Gastroesophageal sphincter (tissue), 3 donors: ENCODE measurements at regions not wholly inside any gene's neighbourhood (a gene's known extent, or its start where the extent isn't known, plus 50 kb on each side); places are given as distances from the start of the nearest gene placed in this dataset.

ENCODE experiments used
- EP300 ChIP-seq: sonication (generic); formaldehyde crosslinking; IDR thresholded peaks from one replicate; pipeline ENCODE4 v1.6.1; 2017; ENCODE audit warnings: antibody characterized with exemption, mild to moderate bottlenecking
- TF ChIP-seq, protein P1 (sequence below), 4 experiments: fragments of 200-600 bp in 2 of 4; fragments of 450-650 bp in 2 of 4; sonication (generic) in 1 of 4; IDR thresholded peaks; one replicate each; pipeline ENCODE4 v1.5.1; 2017 to 2019; ENCODE audit warnings: antibody characterized with exemption in 4 of 4, mild to moderate bottlenecking in 2 of 4, moderate library complexity in 2 of 4

DNA sequence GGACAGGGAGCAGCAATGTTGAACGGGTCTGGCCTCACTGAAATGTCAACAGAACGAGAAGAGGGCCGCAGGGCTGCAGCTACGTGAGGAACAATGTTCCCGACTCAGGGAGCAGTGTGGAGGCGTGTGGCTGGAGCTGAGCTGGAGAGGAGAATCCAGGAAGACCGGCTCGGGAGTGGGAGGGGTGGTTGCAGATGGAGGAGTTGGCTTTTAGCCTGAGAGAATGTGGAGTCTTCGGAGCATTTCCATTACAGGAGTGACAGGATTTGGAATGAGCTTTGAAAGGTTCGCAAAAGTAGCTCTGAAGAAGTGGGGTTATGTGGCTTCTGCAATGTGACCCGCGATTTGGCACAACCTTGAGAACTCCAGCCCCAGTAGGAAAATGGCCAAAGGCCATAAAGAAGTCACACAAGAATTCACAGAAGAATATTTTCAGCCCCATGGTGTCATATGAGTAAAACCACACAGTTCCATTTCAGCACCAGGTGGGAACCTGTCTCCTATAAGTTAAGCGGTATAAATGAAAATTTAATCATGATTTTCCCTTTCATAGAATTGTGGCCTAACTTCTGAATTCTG is 78.8 kb upstream of the NSMCE3 start:
- TF ChIP-seq, protein P1, sequence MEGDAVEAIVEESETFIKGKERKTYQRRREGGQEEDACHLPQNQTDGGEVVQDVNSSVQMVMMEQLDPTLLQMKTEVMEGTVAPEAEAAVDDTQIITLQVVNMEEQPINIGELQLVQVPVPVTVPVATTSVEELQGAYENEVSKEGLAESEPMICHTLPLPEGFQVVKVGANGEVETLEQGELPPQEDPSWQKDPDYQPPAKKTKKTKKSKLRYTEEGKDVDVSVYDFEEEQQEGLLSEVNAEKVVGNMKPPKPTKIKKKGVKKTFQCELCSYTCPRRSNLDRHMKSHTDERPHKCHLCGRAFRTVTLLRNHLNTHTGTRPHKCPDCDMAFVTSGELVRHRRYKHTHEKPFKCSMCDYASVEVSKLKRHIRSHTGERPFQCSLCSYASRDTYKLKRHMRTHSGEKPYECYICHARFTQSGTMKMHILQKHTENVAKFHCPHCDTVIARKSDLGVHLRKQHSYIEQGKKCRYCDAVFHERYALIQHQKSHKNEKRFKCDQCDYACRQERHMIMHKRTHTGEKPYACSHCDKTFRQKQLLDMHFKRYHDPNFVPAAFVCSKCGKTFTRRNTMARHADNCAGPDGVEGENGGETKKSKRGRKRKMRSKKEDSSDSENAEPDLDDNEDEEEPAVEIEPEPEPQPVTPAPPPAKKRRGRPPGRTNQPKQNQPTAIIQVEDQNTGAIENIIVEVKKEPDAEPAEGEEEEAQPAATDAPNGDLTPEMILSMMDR (IDR thresholded peaks at IDR 0.05), result no peak
- TF ChIP-seq EP300, result no peak
